T-cell (primary cell): ENCODE measurements at regions not wholly inside any gene's neighbourhood (a gene's known extent, or its start where the extent isn't known, plus 50 kb on each side); places are given as distances from the start of the nearest gene placed in this dataset.
"Not testable (repeated sequence)": the region's sequence is repeated elsewhere in the genome, so short reads cannot be mapped to it uniquely, and the experiment has no call there.

Experiments
- ATAC-seq, 4 experiments: fragments of 200-7000 bp in 3 of 4; fragments of 150-1000 bp in 1 of 4; cut with Tn5 transposase; replicated peaks in 1 of 4; 1 replicate in 3 of 4; 2 replicates in 1 of 4; pipeline ENCODE4 v1.10.0; 2021; ENCODE audit warnings: moderate library complexity in 3 of 4, mild to moderate bottlenecking in 2 of 4, moderate number of reproducible peaks in 1 of 4
- CTCF ChIA-PET, 2 donors: fragments of 300-600 bp; sonication (Branson Sonifier 250); formaldehyde crosslinking; loops; one replicate each; lab custom pipeline; 2022; ENCODE audit warnings: antibody characterized with exemption in 2 of 2; lab: Charles Lee
- POLR2A ChIA-PET, 2 donors: fragments of 300-600 bp; sonication (Branson Sonifier 250); formaldehyde crosslinking; loops; one replicate each; lab custom pipeline; 2022; ENCODE audit warnings: antibody characterized with exemption in 2 of 2; lab: Charles Lee
- DNase-seq, 35 experiments: peaks; one replicate each; pipeline versions ENCODE4 v3.0.0 to v3.0.0-alpha.2; 2013 to 2023
- H3K27ac ChIP-seq: one replicate; pipeline ENCODE4 v1.5.1; 2013; ENCODE audit warnings: low read length
- H3K27me3 ChIP-seq, 2 experiments: replicated peaks in 1 of 2; 1 replicate in 1 of 2; 2 replicates in 1 of 2; pipeline versions ENCODE4 v1.6.1 to v1.7.0; 2013; ENCODE audit warnings: low read length in 1 of 2, mixed read lengths in 1 of 2; ENCODE audit not compliant: control insufficient read depth in 2 of 2, insufficient read depth in 2 of 2; ENCODE audit errors: extremely low read depth in 1 of 2
- H3K36me3 ChIP-seq, 2 donors: 1 replicate in 1 of 2; 2 replicates in 1 of 2; pipeline versions ENCODE4 v1.6.1 to v1.7.0; 2013; ENCODE audit warnings: low read length in 1 of 2; ENCODE audit not compliant: control insufficient read depth in 2 of 2, insufficient read depth in 1 of 2; ENCODE audit errors: extremely low read depth in 1 of 2
- H3K4me1 ChIP-seq, 2 experiments: 1 replicate in 1 of 2; 2 replicates in 1 of 2; pipeline versions ENCODE4 v1.6.1 to v1.7.0; 2013; ENCODE audit warnings: low read length in 2 of 2, mixed read lengths in 1 of 2; ENCODE audit not compliant: insufficient read depth in 2 of 2, control insufficient read depth in 1 of 2; ENCODE audit errors: extremely low read depth in 1 of 2
- H3K4me3 ChIP-seq, 2 donors: 1 replicate in 1 of 2; 2 replicates in 1 of 2; pipeline versions ENCODE4 v1.5.1 to v1.7.0; 2013; ENCODE audit warnings: mild to moderate bottlenecking in 2 of 2, low read length in 1 of 2, moderate library complexity in 1 of 2; ENCODE audit not compliant: control insufficient read depth in 1 of 2; ENCODE audit errors: extremely low read depth in 1 of 2
- H3K9me3 ChIP-seq: 2 replicates; pipeline ENCODE4 v1.7.0; 2013
- H3K27ac Mint-ChIP-seq, 2 donors: one replicate each; pipeline ENCODE4 v1.8.0; 2020 to 2021; ENCODE audit warnings: mild to moderate bottlenecking in 2 of 2, mixed read lengths in 2 of 2
- H3K27me3 Mint-ChIP-seq, 2 donors: one replicate each; pipeline ENCODE4 v1.8.0; 2021 to 2022; ENCODE audit warnings: mixed read lengths in 2 of 2
- H3K36me3 Mint-ChIP-seq: one replicate; pipeline ENCODE4 v1.8.0; 2021; ENCODE audit warnings: mixed read lengths
- H3K4me1 Mint-ChIP-seq, 3 donors: one replicate each; pipeline ENCODE4 v1.8.0; 2020 to 2022; ENCODE audit warnings: mixed read lengths in 3 of 3, mild to moderate bottlenecking in 1 of 3
- H3K4me3 Mint-ChIP-seq, 3 donors: one replicate each; pipeline ENCODE4 v1.8.0; 2020 to 2022; ENCODE audit warnings: mild to moderate bottlenecking in 3 of 3, mixed read lengths in 3 of 3, moderate library complexity in 3 of 3
- H3K9me3 Mint-ChIP-seq, 3 donors: one replicate each; pipeline ENCODE4 v1.8.0; 2020 to 2022; ENCODE audit warnings: mixed read lengths in 3 of 3
- WGBS: methylation state at CpG from one replicate; pipeline ENCODE4 v1.1.5; 2013; ENCODE audit warnings: missing lambda C conversion rate; ENCODE audit not compliant: insufficient coverage; 5-methylcytosine and 5-hydroxymethylcytosine counted together

DNA sequence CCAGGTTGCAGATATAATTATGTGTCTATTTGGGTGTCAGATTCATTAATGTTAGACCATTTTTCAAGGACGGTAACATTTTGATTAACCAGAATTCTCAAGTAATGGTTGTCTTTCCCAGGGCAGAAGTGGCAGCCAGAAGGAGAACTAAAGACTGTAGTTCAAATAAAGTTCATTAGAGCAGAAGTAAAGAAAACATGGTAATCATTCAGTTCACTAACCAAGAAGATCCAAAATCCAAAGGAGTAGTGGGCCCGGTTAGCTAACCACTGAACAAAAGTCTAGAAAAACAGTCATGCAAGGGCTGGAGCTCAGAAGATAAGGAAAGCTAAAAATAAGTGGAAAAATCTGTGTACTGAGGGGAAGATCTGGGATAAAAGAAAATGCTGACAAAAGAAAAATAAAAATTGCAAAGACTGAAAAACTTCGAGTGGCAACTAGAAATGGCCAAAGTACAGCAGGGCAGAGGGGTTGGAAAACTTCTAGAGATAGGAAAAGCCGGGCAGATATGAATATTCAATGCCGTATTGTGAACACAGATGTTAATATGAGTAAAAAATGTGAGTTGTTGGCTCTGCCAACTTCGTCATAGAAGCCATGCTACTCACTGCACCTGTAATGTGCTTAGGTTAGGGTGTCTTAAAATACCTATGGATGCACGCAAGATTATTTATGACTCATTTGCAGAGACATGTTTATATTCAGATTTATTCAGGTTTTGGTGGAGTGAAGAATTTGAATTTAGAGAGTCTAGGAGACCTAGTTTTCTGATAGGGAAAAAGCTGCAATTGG lies 925.9 kb downstream of the LTN1 start:
- DNase-seq: no peak
- CTCF ChIA-PET: interaction anchor here in 1 of 2 donors (0.6 kb wide), 1 partner anchor 713 kb away, joined by 3 read pairs; no protein-coding TSS in a partner anchor
- no peak for ATAC-seq
- Mint-ChIP-seq H3K4me3 (no peak overlapping the region), H3K36me3 (no peaks in the 10 kb centered on the region), H3K27ac (no peak overlapping the region), H3K4me1 (peaks cover 0 to 2% (median 0%) of the 10 kb centered on the region in 3 donors), H3K27me3 (no peaks in the 10 kb centered on the region), H3K9me3 (no peaks in the 10 kb centered on the region)
- no peaks in the 10 kb centered on the region for H3K36me3 ChIP-seq
- POLR2A ChIA-PET: no interaction called here
- 55% methylated on average over 5 of the region's 7 CpGs for WGBS
- no peaks in the 10 kb centered on the region for H3K27me3 ChIP-seq
- H3K27ac ChIP-seq: no peak overlapping the region
- H3K9me3 ChIP-seq: no peaks in the 10 kb centered on the region
- H3K4me1 ChIP-seq: no peaks in the 10 kb centered on the region
- H3K4me3 ChIP-seq: no peak overlapping the region

DNA sequence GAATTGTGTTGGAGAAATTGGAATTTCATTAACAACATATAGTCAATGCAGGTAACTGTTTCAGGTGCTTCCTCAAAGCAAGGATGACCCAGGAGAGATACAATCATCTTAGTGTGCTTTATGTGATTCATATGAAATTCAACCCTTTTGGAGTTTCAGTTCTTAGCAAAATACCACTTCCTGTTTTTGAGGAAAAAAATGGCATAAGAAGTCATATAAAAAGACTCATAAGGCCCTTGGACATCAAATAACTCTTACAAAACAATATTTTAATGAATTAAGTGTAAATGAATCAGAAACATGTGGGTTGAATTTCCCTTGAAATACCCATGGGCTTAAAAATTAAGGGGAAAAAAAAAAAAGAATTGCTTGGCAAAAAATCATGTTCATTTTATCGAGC lies 926.6 kb downstream of the LTN1 start:
- H3K4me1 Mint-ChIP-seq: peaks cover 0 to 2% (median 0%) of the 10 kb centered on the region in 3 donors
- no peak overlapping the region for H3K27ac Mint-ChIP-seq
- no peak overlapping the region for H3K4me3 ChIP-seq
- ChIA-PET POLR2A (no interaction called here), CTCF (interaction anchor here in 1 of 2 donors (0.6 kb wide), 1 partner anchor 1418 kb away, joined by 3 read pairs; no protein-coding TSS in a partner anchor)
- no peaks in the 10 kb centered on the region for H3K9me3 Mint-ChIP-seq
- WGBS: no CpG with 5 or more reads among the region's 1 CpG
- no peaks in the 10 kb centered on the region for H3K4me1 ChIP-seq
- no peaks in the 10 kb centered on the region for H3K36me3 ChIP-seq
- no peaks in the 10 kb centered on the region for H3K27me3 Mint-ChIP-seq
- no peaks in the 10 kb centered on the region for H3K27me3 ChIP-seq
- ATAC-seq (no peak), DNase-seq (no peak)
- H3K36me3 Mint-ChIP-seq: no peaks in the 10 kb centered on the region
- no peak overlapping the region for H3K27ac ChIP-seq
- H3K9me3 ChIP-seq: no peaks in the 10 kb centered on the region
- no peak overlapping the region for H3K4me3 Mint-ChIP-seq

DNA sequence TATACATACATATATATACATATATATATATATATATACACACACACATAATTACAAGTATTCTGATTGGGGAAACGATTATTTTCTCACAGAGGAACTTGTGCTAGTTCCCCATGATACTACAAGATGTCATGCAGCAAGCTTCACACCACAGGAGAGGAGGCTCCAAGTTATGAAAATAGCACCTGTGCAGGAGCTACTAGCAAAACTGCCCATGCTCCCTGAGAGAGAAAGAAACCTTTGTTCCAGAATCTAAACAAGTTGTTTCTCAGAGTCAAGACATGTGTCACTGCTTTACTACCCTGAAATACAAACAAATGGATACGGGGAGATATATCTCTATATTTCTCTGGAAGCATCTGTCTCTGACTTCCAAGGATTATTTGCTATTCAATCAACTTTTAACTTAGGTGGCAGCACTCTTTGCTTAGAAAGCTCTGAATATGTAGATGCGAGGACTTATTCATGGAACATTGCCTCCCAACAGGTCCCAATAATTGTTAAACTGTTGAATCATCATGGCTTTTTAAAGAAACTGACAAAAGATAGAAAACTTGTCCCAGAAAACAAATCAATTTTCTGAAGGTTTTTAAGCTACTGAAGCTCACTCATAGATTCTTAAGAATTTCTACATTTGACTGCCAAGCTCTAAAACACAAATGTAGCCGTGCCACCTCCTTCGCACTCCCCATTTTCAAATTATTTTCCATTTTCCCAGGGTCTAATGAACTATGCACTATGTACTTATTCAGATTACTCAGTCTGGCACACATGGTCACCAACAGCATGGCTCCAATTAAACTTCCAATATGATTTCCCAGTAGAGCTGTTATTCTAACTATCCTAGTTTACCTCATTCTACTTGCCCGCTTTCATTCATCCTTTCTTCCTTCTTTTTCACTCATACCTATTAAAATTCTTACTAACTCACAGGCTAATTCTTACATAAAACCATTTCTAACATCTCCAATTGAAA lies 929.1 kb downstream of the LTN1 start:
- Mint-ChIP-seq H3K9me3 (no peaks in the 10 kb centered on the region), H3K27ac (no peak overlapping the region), H3K27me3 (no peaks in the 10 kb centered on the region), H3K36me3 (no peaks in the 10 kb centered on the region), H3K4me3 (no peak overlapping the region), H3K4me1 (peaks cover 0 to 2% (median 0%) of the 10 kb centered on the region in 3 donors)
- no peak overlapping the region for H3K4me3 ChIP-seq
- H3K27me3 ChIP-seq: no peaks in the 10 kb centered on the region
- DNase-seq (no peak), ATAC-seq (no peak)
- no peak overlapping the region for H3K27ac ChIP-seq
- POLR2A ChIA-PET: no interaction called here
- H3K36me3 ChIP-seq: no peaks in the 10 kb centered on the region
- H3K9me3 ChIP-seq: no peaks in the 10 kb centered on the region
- H3K4me1 ChIP-seq: no peaks in the 10 kb centered on the region
- 100% methylated on average over 2 of the region's 6 CpGs for WGBS
- CTCF ChIA-PET: no interaction called here

DNA sequence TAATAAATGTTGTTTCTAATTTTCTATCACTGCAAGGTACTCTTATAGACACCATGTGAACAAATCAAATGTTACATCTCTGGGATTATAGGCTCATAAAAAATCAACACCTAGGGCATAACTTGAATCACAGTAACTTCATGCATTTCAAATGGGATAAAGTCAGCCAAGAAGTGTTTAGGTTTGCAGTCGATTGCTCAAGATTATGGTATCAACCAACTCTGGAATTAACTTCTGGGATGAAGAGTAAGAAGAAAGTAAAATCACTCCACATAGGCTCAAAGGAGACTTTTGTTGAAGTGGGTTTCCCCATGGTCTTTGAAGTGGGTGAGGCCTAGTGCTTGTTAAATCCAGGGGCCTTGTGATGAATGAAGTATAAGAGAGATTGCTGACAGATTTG lies 939.7 kb downstream of the LTN1 start:
- no CpG with 5 or more reads among the region's 1 CpG for WGBS
- H3K9me3 Mint-ChIP-seq, H3K9me3 ChIP-seq, H3K27me3 Mint-ChIP-seq, H3K36me3 Mint-ChIP-seq, POLR2A ChIA-PET, H3K4me3 ChIP-seq, CTCF ChIA-PET, H3K27me3 ChIP-seq, H3K27ac Mint-ChIP-seq, H3K4me3 Mint-ChIP-seq, H3K27ac ChIP-seq, DNase-seq, H3K4me1 ChIP-seq, H3K36me3 ChIP-seq, H3K4me1 Mint-ChIP-seq, ATAC-seq: not testable (repeated sequence)

DNA sequence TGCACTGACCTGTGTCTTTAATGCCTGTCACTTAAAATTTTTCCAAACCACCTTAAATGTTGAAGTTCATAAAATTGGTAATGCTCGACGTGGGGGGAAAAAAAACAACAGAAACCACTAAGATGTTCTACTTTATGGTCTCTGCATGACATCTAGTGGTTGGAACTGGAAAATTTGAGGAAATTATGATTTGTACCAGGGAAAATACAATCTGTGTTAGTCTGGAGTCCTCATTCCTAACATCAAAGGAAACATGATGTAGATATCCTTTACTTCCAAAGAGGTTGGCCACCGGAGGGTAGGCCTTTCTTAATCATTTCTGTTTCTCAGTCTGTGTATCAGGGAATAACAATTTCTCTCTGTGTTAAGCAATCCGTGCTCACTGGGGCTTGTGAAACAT lies 941.0 kb downstream of the LTN1 start:
- H3K4me1 ChIP-seq, POLR2A ChIA-PET, ATAC-seq, H3K27me3 ChIP-seq, CTCF ChIA-PET, H3K36me3 ChIP-seq, H3K9me3 ChIP-seq, H3K27ac ChIP-seq, H3K4me1 Mint-ChIP-seq, H3K27me3 Mint-ChIP-seq, H3K9me3 Mint-ChIP-seq, H3K4me3 Mint-ChIP-seq, DNase-seq, H3K36me3 Mint-ChIP-seq, H3K27ac Mint-ChIP-seq, H3K4me3 ChIP-seq: not testable (repeated sequence)
- WGBS: no CpG with 5 or more reads among the region's 4 CpGs

DNA sequence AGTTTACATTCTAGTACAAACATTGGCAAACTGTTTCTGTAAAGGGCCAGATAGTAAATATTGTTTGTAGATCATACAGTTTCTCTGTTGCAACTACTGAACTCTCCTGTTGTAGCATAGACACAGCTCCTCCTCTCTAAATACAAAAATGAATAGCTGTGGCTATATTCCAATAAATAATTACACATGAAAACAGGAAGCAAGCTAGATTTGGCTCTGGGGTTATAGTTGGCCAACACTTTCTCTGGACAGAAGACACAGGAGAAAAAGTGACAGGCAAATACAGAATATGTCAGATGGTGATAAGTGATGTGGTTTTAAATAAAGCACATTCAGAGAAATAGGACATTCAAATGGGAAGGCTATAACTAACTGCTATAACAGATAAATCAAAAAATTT lies 957.0 kb downstream of the LTN1 start:
- peaks cover 8 to 18% (median 17%) of the 10 kb centered on the region in 3 donors for H3K9me3 Mint-ChIP-seq
- H3K27me3 ChIP-seq, H3K27ac Mint-ChIP-seq, DNase-seq, H3K36me3 ChIP-seq, H3K4me3 Mint-ChIP-seq, CTCF ChIA-PET, H3K27me3 Mint-ChIP-seq, H3K36me3 Mint-ChIP-seq, H3K9me3 ChIP-seq, H3K27ac ChIP-seq, POLR2A ChIA-PET, ATAC-seq, H3K4me1 Mint-ChIP-seq, H3K4me3 ChIP-seq, H3K4me1 ChIP-seq: not testable (repeated sequence)
